ENCODE measurements at regions not wholly inside any gene's neighbourhood (a gene's known extent, or its start where the extent isn't known, plus 50 kb on each side); places are given as distances from the start of the nearest gene placed in this dataset.

DNA sequence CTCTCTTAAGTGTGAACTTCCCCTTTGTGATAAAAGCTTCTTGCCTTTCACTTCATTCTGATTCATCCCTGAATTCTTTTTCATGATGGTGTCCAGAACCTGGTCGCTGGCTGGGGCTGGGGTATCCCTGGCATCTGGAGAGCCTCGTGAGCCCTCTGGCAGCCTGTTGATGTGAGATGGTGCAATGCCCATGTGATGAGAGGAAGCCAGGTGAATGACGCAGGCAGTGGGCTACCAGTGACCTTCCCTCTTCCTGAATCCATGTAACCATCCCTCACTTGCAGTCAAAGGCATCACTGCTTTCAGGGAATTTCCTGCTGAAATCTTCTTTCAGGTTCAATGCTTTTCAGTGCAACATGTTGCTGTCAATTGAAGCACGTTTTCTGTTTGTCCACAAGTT lies 158.6 kb upstream of the SLC10A2 start:
- TF ChIP-seq, protein P1, sequence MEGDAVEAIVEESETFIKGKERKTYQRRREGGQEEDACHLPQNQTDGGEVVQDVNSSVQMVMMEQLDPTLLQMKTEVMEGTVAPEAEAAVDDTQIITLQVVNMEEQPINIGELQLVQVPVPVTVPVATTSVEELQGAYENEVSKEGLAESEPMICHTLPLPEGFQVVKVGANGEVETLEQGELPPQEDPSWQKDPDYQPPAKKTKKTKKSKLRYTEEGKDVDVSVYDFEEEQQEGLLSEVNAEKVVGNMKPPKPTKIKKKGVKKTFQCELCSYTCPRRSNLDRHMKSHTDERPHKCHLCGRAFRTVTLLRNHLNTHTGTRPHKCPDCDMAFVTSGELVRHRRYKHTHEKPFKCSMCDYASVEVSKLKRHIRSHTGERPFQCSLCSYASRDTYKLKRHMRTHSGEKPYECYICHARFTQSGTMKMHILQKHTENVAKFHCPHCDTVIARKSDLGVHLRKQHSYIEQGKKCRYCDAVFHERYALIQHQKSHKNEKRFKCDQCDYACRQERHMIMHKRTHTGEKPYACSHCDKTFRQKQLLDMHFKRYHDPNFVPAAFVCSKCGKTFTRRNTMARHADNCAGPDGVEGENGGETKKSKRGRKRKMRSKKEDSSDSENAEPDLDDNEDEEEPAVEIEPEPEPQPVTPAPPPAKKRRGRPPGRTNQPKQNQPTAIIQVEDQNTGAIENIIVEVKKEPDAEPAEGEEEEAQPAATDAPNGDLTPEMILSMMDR (IDR thresholded peaks at IDR 0.05), result no peak
- intact Hi-C loops (cut with DNase I), result no loop called here
- no peak for DNase-seq (ENCODE audit: low spot score in 2 of 2)
- no peak overlapping the region for H3K4me3 ChIP-seq
- no peak overlapping the region for H3K27ac ChIP-seq
- H3K36me3 ChIP-seq, result no peaks in the 10 kb centered on the region
- no peaks in the 10 kb centered on the region for H3K9me3 ChIP-seq
- H3K27me3 ChIP-seq, result no peaks in the 10 kb centered on the region
- no peaks in the 10 kb centered on the region for H3K4me1 ChIP-seq

DNA sequence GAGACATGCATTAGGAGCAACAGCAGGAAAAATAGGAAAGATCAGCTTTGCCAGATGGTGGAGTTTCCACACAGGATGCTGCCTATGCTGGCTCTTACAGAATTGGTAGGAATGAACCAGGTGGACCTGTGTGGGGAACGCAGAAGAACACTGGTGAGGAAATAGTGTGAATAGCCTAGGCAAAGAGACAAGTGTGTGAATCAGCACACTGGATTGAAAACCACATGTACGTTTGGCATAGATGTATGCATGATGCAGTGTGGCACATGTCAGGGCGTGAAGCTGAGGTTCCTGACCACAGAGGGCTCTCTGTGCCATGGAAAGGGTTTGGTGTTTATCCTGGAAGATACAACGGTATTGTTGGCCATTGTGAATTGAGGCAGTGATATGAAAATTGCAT lies 156.5 kb upstream of the SLC10A2 start:
- Histone ChIP-seq H3K9me3 (no peaks in the 10 kb centered on the region), H3K27ac (no peak overlapping the region), H3K36me3 (no peaks in the 10 kb centered on the region), H3K4me1 (no peaks in the 10 kb centered on the region), H3K4me3 (no peak overlapping the region), H3K27me3 (no peaks in the 10 kb centered on the region)
- intact Hi-C loops (cut with DNase I), result no loop called here
- TF ChIP-seq, protein P1 (IDR thresholded peaks at IDR 0.05), result no peak
- DNase-seq (ENCODE audit: low spot score in 2 of 2), result no peak

DNA sequence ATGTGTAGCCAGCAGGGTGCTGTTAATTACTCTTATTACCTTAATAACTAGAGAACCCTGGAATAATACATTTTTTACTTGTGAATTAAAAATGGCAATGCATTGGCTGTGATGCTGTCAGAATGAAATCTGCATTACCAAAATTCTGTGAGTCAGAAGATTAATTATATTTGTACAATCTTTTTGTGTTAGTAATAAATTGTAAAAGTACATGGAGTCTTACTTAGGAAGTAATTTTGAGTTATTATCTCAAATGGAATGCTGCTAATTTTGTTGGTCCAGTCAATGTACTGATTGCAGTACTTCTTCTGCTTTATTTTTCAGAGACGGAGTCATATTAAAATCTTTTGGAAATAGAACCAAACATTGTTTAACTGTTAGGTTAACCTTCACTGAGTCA lies 152.0 kb upstream of the SLC10A2 start:
- TF ChIP-seq, protein P1 (IDR thresholded peaks at IDR 0.05), result no peak
- Histone ChIP-seq H3K9me3 (no peaks in the 10 kb centered on the region), H3K4me3 (no peak overlapping the region), H3K36me3 (no peaks in the 10 kb centered on the region), H3K27me3 (no peaks in the 10 kb centered on the region), H3K4me1 (no peaks in the 10 kb centered on the region), H3K27ac (no peak overlapping the region)
- intact Hi-C loops (cut with DNase I), result no loop called here
- DNase-seq (ENCODE audit: low spot score in 2 of 2), result no peak

GRCh38 chr13:103213152-103213551 lies 146.9 kb upstream of the SLC10A2 start:
- Histone ChIP-seq H3K27ac (no peak overlapping the region), H3K27me3 (no peaks in the 10 kb centered on the region), H3K36me3 (no peaks in the 10 kb centered on the region), H3K9me3 (no peaks in the 10 kb centered on the region), H3K4me1 (no peaks in the 10 kb centered on the region), H3K4me3 (no peak overlapping the region)
- no peak for DNase-seq (ENCODE audit: low spot score in 2 of 2)
- TF ChIP-seq, protein P1 (IDR thresholded peaks at IDR 0.05), result no peak
- intact Hi-C loops (cut with DNase I), result no loop called here

DNA sequence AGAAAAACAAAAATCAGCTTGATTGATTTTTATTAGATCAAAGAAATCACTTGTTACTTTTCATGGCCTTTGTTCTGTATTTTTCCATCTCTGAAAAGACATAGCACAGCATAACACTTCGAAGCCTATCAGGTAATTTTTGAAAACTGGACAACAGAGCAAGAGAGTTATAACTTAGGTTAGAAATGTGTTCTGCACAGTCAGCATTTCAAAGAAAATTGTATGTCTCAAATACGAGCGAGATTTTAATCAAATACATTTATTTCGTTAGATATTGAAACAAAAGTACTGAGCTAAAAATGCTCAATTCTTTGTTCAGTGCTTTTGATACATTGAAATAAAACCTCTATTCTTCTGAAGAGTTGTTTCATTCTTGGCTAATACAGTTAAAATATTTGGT lies 144.1 kb upstream of the SLC10A2 start:
- Histone ChIP-seq H3K9me3 (no peaks in the 10 kb centered on the region), H3K36me3 (no peaks in the 10 kb centered on the region), H3K4me3 (no peak overlapping the region), H3K4me1 (no peaks in the 10 kb centered on the region), H3K27me3 (no peaks in the 10 kb centered on the region), H3K27ac (no peak overlapping the region)
- intact Hi-C loops (cut with DNase I), result no loop called here
- DNase-seq (ENCODE audit: low spot score in 2 of 2), result no peak
- TF ChIP-seq, protein P1 (IDR thresholded peaks at IDR 0.05), result no peak

DNA sequence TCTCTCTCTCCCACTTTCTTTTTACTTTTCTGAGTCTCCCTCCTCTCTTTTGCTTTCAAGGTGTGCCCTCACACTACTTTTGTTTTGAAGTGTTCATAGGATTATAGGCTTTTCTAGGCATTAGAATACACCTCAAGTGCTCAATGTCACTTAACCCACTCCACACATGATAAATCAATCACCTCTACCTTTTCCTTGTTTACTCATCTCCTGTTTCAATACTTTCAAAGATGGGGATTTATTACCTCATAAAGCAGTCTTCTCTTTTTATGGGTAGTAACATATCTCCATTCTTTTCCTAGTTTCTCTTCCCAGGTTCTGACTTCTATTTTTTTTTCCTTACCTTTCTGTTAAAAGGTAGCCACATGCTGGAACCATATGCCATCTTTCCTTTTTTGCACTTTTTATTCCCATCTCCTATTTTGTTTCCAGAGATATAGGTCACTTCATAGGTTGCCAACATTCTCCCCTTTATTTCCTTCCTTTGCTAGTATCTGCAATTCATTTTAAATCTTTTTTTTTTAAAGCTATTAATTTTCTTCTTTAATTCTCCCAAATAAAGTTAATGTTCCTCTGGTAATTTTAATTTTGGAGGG lies 137.6 kb upstream of the SLC10A2 start:
- TF ChIP-seq, protein P1 (IDR thresholded peaks at IDR 0.05), result no peak
- no peaks in the 10 kb centered on the region for H3K4me1 ChIP-seq
- H3K36me3 ChIP-seq, result no peaks in the 10 kb centered on the region
- H3K27me3 ChIP-seq, result no peaks in the 10 kb centered on the region
- no peak overlapping the region for H3K27ac ChIP-seq
- intact Hi-C loops (cut with DNase I), result no loop called here
- H3K9me3 ChIP-seq, result no peaks in the 10 kb centered on the region
- no peak for DNase-seq (ENCODE audit: low spot score in 2 of 2)
- no peak overlapping the region for H3K4me3 ChIP-seq

All from ascending aorta (tissue), 2 donors.